ENCODE measurements at regions not wholly inside any gene's neighbourhood (a gene's known extent, or its start where the extent isn't known, plus 50 kb on each side); places are given as distances from the start of the nearest gene placed in this dataset.

DNA sequence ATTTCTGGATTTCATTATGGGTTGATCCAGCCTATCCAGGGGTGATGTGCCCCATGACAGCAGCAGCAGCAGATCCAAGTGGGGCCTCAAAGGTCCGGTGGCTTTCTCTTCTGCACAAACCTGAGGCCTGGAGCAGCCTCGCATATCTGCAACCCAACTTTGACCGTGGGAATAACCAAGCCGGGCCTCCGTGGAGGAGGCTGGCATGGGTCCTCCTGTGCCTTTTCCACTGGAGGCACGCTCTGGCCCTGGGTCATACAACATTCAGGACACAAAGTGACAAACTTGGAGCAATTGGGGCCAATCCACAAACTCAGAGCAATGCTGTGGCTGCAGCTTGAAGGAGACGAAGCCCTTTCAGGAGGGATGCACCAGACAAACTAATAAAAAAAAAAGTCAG, 330.0 kb upstream of the MKI67 start:
- no peak for TF ChIP-seq CTCF (IDR thresholded peaks at IDR 0.05; ENCODE audit: low read depth, low read length)
- DNase-seq (ENCODE audit: extremely low read depth, low read depth): no peak

DNA sequence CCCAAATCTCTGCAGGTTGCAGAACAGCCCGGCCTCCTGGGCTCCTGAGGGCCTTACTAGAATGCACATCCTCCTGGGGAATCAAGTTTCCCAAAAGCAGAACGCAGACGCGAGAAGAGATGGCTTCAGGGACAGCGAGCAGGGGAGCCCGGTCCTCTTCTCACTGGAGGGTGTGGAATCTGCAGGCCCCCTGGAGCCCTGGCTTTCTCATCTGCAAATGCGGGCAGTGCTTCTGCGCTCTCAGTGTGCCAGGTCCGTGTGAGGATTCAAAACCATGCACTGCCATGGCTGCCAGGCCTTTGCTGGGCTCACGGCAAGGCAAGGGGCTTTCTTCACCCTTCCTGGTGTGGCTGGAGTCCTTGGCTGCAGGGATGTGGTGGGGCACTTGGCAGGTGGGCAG, 330.9 kb upstream of the MKI67 start:
- TF ChIP-seq CTCF (IDR thresholded peaks at IDR 0.05; ENCODE audit: low read depth, low read length): no peak
- DNase-seq (ENCODE audit: extremely low read depth, low read depth): no peak

- no peak for TF ChIP-seq CTCF (IDR thresholded peaks at IDR 0.05; ENCODE audit: low read depth, low read length)
- no peak for DNase-seq (ENCODE audit: extremely low read depth, low read depth)
Measured at GRCh38 chr10:128461991-128462390, 335.8 kb upstream of the MKI67 start.

GRCh38 chr10:128462844-128463243, 336.6 kb upstream of the MKI67 start:
- TF ChIP-seq CTCF (IDR thresholded peaks at IDR 0.05; ENCODE audit: low read depth, low read length): no peak
- DNase-seq (ENCODE audit: extremely low read depth, low read depth): no peak

DNA sequence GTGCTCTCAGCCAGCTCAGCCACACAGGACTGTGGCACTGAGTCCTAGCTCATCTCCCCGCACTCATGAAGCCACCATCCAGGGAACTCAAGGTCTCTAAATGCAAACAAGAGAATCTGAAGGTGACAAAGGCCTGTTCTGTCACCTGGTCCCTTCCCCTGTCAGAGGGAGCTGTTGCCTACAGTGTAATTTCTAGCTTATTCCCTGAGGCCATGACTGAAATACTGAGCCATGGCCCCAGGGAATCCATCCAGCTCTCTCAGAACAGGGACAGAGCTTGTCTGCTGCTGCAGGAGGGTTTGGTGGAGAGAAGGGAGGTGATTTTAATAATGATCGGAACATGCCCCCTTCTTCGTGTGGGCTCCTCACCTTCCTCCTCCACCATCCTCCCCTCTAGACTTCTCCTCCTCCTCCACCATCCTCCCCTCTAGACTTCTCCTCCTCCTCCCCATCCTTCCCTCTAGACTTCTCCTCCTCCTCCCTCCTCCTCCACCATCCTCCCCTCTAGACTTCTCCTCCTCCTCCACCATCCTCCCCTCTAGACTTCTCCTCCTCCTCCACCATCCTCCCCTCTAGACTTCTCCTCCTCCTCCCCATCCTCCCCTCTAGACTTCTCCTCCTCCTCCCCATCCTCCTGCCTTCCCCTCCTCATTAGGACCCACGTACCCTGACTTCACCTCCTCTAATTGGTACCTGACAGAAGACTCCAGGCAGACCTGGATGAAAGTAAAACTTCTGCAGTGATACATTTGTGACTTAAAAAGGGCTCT, 338.0 kb upstream of the MKI67 start:
- DNase-seq (ENCODE audit: extremely low read depth, low read depth): no peak
- TF ChIP-seq CTCF (IDR thresholded peaks at IDR 0.05; ENCODE audit: low read depth, low read length): no peak

DNA sequence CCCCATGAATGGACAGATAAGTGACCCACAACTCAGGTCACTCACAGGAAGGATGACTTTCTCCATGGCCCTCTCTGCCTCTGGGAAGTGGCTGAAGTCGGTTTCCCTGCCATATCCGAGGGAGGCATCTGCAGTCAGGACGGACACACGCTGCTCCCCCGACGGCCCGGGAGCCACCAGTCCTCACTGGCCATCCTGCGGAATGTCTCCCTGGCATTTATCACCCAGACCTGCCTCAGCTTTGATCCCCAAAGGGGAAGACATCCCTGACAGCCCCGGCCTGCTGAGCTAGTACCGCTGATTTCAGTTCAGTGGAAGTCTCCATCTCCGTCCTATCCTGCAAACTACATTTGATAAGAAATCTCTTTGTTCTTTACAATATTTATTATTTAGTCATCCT, 339.5 kb upstream of the MKI67 start:
- no peak for DNase-seq (ENCODE audit: extremely low read depth, low read depth)
- no peak for TF ChIP-seq CTCF (IDR thresholded peaks at IDR 0.05; ENCODE audit: low read depth, low read length)

DNA sequence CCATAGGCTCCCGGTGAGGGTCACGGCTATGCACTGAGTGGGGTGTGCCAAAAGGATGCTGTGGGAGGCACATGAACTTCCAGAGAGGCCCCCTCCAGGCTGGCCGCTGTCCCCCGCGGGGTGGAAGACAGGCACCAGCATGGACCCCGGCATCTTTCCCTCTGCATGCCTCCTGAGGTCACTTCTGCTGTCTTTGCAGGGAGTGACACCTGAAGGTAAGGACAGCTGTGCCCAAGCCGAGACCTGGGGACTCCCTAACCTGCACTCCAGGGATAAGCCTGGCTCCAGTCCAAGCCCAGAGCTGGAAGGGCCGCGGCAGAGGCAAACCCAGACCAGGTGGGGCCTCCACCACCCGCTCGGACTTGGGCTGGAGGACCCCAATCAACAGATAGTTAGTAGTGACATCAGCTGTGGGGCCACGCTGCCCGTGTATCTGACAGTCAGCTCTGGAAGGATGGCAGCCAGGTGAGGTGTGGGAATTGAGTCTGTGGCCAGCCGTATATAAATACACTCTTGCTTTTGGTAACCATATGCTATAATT, 340.7 kb upstream of the MKI67 start:
- TF ChIP-seq CTCF (IDR thresholded peaks at IDR 0.05; ENCODE audit: low read depth, low read length): no peak
- DNase-seq (ENCODE audit: extremely low read depth, low read depth): no peak
